ENCODE measurements at regions not wholly inside any gene's neighbourhood (a gene's known extent, or its start where the extent isn't known, plus 50 kb on each side); places are given as distances from the start of the nearest gene placed in this dataset.

DNA sequence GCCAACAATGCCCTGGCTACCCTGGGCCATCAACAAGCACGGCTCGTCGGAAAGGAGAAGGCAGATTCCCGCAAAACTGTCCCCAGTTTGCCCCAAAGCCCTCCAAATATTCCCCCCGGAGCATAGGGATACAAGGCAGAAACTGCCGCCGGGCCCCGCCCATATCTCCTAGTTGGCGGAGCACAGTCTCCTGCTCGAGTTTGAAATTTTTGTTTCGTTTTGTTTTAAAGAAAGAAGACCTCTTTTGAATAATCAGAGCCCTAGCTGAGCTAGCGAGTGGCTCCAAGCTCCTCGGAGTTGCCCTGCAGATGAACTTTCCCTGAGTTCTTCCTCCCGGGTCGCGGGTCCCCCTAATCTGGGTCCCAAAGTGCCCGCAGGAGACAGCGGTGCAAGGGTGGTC, 138.1 kb upstream of the ZIC3 start:
- TF ChIP-seq CTCF (IDR thresholded peaks at IDR 0.05) = no peak
- no peak for TF ChIP-seq NFATC4 (CRISPR knock-in tag; IDR thresholded peaks at IDR 0.05)
- TF ChIP-seq ZNF219 (CRISPR knock-in tag; IDR thresholded peaks at IDR 0.05; ENCODE audit: borderline replicate concordance) = no peak
- TF ChIP-seq NR2C2 (CRISPR knock-in tag; IDR thresholded peaks at IDR 0.05) = no peak
- no peak for TF ChIP-seq CREB1 (CRISPR knock-in tag; IDR thresholded peaks at IDR 0.05)
- no peak for TF ChIP-seq IRF1 (CRISPR knock-in tag; IDR thresholded peaks at IDR 0.05)
- TF ChIP-seq ZNF317 (CRISPR knock-in tag; IDR thresholded peaks at IDR 0.05; ENCODE audit: borderline replicate concordance, low read depth) = no peak
- TF ChIP-seq ZNF263 (CRISPR knock-in tag; IDR thresholded peaks at IDR 0.05; ENCODE audit: low read depth) = no peak
- no peak for TF ChIP-seq SP1 (CRISPR knock-in tag; conservative IDR thresholded peaks at IDR 0.05)
- TF ChIP-seq TP53 (CRISPR knock-in tag; IDR thresholded peaks at IDR 0.05) = no peak
- TF ChIP-seq ETV6 (CRISPR knock-in tag; IDR thresholded peaks at IDR 0.05) = no peak
- TF ChIP-seq TCF7 (CRISPR knock-in tag; IDR thresholded peaks at IDR 0.05; ENCODE audit: low read depth) = no peak
- TF ChIP-seq TEAD4 (CRISPR knock-in tag; IDR thresholded peaks at IDR 0.05) = no peak
- TF ChIP-seq CBFB (CRISPR knock-in tag; IDR thresholded peaks at IDR 0.05; ENCODE audit: low read depth) = no peak
